ENCODE measurements at regions not wholly inside any gene's neighbourhood (a gene's known extent, or its start where the extent isn't known, plus 50 kb on each side); places are given as distances from the start of the nearest gene placed in this dataset.
"Not testable (repeated sequence)": the region's sequence is repeated elsewhere in the genome, so short reads cannot be mapped to it uniquely, and the experiment has no call there.

DNA sequence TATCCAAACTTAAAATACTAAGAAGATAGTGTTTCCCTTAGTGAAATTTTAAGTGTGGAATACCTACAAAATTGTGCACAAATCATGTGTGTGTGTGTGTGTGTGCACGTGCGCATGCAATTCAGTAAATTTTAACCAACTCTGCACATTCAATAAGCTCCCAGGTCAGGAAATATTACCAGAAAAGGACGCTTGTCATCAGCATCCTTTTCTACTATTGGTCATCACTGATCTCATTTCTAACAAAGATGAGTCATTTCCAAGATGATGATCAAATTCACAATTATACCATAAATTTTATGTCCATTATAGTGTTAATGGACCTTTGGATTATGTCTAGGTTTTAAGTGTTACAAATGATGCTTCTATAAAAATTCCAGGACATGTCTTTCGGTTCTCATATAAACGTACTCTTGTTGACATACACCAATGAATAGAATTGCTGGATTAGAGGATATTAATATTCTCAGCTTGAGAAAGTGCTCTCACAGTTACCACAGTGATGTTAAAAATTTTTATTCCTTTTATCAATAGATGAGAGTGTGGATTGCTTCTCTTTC lies 560.9 kb upstream of the AGA start:
- Histone ChIP-seq H3K9me3 (peaks cover 0 to 28% (median 11%) of the 10 kb centered on the region in 8 donors), H3K4me3 (no peak overlapping the region), H3K27ac (no peak overlapping the region), H3K4me1 (no peaks in the 10 kb centered on the region), H3K27me3 (replicated peaks in 1 of 7) (no peaks in the 10 kb centered on the region), H3K36me3 (no peaks in the 10 kb centered on the region)
- no peak for TF ChIP-seq POLR2A (IDR thresholded peaks at IDR 0.05)
- TF ChIP-seq, protein P1, sequence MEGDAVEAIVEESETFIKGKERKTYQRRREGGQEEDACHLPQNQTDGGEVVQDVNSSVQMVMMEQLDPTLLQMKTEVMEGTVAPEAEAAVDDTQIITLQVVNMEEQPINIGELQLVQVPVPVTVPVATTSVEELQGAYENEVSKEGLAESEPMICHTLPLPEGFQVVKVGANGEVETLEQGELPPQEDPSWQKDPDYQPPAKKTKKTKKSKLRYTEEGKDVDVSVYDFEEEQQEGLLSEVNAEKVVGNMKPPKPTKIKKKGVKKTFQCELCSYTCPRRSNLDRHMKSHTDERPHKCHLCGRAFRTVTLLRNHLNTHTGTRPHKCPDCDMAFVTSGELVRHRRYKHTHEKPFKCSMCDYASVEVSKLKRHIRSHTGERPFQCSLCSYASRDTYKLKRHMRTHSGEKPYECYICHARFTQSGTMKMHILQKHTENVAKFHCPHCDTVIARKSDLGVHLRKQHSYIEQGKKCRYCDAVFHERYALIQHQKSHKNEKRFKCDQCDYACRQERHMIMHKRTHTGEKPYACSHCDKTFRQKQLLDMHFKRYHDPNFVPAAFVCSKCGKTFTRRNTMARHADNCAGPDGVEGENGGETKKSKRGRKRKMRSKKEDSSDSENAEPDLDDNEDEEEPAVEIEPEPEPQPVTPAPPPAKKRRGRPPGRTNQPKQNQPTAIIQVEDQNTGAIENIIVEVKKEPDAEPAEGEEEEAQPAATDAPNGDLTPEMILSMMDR (IDR thresholded peaks at IDR 0.05 in 8 of 11, conservative IDR thresholded peaks at IDR 0.05 in 3 of 11) = no peak
- no peak for TF ChIP-seq POLR2AphosphoS5 (IDR thresholded peaks at IDR 0.05)
- WGBS, 5 donors = 75 to 89% (median 77%) methylated on average over 5 of the region's 5 CpGs
- intact Hi-C loops (cut with DNase I; ENCODE audit: low total_unique reads) = no loop called here
- DNase-seq = no peak

DNA sequence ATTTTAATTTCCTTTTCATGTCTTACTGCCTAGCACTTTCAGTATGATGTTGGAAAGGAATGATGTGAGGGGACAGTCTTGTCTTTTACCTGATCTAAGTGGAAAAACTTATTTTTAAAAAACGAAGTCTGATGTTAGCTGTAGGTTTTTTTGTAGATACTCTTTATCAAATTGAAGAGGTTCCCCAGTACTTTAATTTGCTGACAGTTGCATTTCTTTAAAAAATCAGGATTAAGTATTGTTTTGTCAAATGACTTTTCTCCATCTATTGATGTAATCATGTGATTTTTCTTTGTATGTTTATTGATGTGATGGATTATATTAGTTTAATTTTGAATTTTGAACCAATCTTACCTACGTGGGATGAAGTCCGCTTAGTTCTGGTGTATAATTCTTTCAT lies 568.4 kb upstream of the AGA start:
- Histone ChIP-seq H3K4me1 (no peaks in the 10 kb centered on the region), H3K36me3 (no peaks in the 10 kb centered on the region), H3K9me3 (peaks cover 0 to 25% (median 9%) of the 10 kb centered on the region in 8 donors), H3K27ac (no peak overlapping the region), H3K27me3 (replicated peaks in 1 of 7) (no peaks in the 10 kb centered on the region), H3K4me3 (no peak overlapping the region)
- intact Hi-C loops (cut with DNase I; ENCODE audit: low total_unique reads) = no loop called here
- TF ChIP-seq, protein P1 (IDR thresholded peaks at IDR 0.05 in 8 of 11, conservative IDR thresholded peaks at IDR 0.05 in 3 of 11) = no peak
- no peak for DNase-seq
- 67 to 75% (median 71%) methylated on average over 3 of the region's 3 CpGs for WGBS, 5 donors

DNA sequence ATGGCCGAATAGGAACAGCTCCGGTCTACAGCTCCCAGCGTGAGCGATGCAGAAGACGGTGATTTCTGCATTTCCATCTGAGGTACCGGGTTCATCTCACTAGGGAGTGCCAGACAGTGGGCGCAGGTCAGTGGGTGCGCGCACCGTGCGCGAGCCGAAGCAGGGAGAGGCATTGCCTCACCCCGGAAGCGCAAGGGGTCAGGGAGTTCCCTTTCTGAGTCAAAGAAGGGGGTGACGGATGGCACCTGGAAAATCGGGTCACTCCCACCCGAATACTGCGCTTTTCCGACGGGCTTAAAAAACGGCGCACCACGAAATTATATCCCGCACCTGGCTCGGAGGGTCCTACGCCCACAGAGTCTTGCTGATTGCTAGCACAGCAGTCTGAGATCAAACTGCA lies 572.8 kb upstream of the AGA start:
- H3K36me3 ChIP-seq; intact Hi-C loops (cut with DNase I; ENCODE audit: low total_unique reads); H3K27me3 ChIP-seq (replicated peaks in 1 of 7); H3K4me1 ChIP-seq; H3K27ac ChIP-seq; H3K4me3 ChIP-seq; H3K9me3 ChIP-seq; DNase-seq: not testable (repeated sequence)
- 91 to 95% (median 94%) methylated on average over 20 to 27 of the region's 27 CpGs for WGBS, 5 donors

DNA sequence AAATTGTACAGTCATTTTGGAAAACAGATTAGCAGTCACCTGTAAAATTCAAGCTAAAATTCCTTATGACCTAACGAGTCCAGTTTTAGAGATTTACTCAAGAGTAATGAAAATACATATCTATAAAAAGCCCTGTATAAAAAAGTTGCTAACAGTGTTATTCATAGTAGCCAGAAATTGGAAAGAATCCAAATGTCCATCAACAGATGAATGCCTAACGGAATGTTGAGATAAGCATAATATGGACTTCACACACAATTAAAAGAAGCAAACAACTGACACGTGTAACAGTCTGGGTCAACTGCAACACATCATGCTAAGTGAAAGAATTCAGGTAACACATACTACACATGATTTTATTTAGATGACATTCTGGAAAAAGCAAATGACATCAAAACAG lies 584.8 kb upstream of the AGA start:
- 61 to 84% (median 67%) methylated on average over 3 of the region's 3 CpGs for WGBS, 5 donors
- no peaks in the 10 kb centered on the region for H3K4me1 ChIP-seq

More for the DNA sequence above, 584.8 kb upstream of the AGA start:
- no peaks in the 10 kb centered on the region for H3K27me3 ChIP-seq (replicated peaks in 1 of 7)
- TF ChIP-seq POLR2A (IDR thresholded peaks at IDR 0.05) = no peak
- TF ChIP-seq, protein P1 (IDR thresholded peaks at IDR 0.05 in 8 of 11, conservative IDR thresholded peaks at IDR 0.05 in 3 of 11) = no peak
- TF ChIP-seq POLR2AphosphoS5 (IDR thresholded peaks at IDR 0.05) = no peak
- no peak for DNase-seq
- intact Hi-C loops (cut with DNase I; ENCODE audit: low total_unique reads) = no loop called here
- H3K9me3 ChIP-seq = peaks cover 0 to 15% (median 1%) of the 10 kb centered on the region in 8 donors
- H3K27ac ChIP-seq = no peak overlapping the region
- no peaks in the 10 kb centered on the region for H3K36me3 ChIP-seq
- H3K4me3 ChIP-seq = no peak overlapping the region
